Erythroblast (primary cell): ENCODE measurements at regions not wholly inside any gene's neighbourhood (a gene's known extent, or its start where the extent isn't known, plus 50 kb on each side); places are given as distances from the start of the nearest gene placed in this dataset.

Experiments
- GATA1 ChIP-seq: IDR thresholded peaks from 2 replicates; pipeline ENCODE4 v1.6.1; 2011; ENCODE audit warnings: low read depth, mild to moderate bottlenecking, control low read depth, low read length, moderate library complexity
- POLR2A ChIP-seq: IDR thresholded peaks from 2 replicates; pipeline ENCODE4 v1.6.1; 2011; ENCODE audit warnings: mild to moderate bottlenecking, low read length

DNA sequence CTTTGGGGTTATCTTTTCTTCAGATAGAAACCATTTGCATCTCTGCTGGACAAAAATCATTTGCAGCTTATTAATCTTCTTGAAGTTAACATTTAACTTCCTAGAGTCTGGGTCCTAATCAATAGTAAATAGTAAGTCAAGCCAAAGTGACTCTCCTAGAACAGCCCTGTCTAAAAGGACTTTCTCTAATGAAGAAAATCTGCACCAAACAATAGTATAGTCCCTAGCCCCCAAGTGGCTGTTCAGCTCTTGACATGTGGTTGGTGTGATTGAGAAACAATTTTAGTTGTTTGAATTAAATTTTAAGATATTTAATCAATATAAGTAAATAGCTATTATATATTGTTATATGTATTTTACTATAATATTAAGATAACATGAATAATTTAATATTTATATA is 64.6 kb upstream of the SHB start:
- TF ChIP-seq POLR2A: no peak
- TF ChIP-seq GATA1: no peak
